Ascending aorta (tissue), 2 donors: ENCODE measurements at regions not wholly inside any gene's neighbourhood (a gene's known extent, or its start where the extent isn't known, plus 50 kb on each side); places are given as distances from the start of the nearest gene placed in this dataset.

Experiments used
- DNase-seq, 2 donors: peaks; one replicate each; pipeline ENCODE4 v3.0.0-alpha.2; 2019; ENCODE audit warnings: low spot score in 2 of 2
- H3K27ac ChIP-seq, 2 donors: fragments of 200-600 bp; sonication (generic); one replicate each; pipeline ENCODE4 v1.5.1; 2016 to 2017; ENCODE audit warnings: mild to moderate bottlenecking in 1 of 2
- H3K27me3 ChIP-seq: fragments of 200-600 bp; sonication (generic); one replicate; pipeline ENCODE4 v1.5.1; 2017
- H3K36me3 ChIP-seq, 2 donors: fragments of 200-600 bp; sonication (generic); one replicate each; pipeline ENCODE4 v1.5.1; 2016
- H3K4me1 ChIP-seq, 2 donors: fragments of 200-600 bp; sonication (generic); one replicate each; pipeline ENCODE4 v1.5.1; 2016 to 2017; ENCODE audit warnings: mild to moderate bottlenecking in 1 of 2
- H3K4me3 ChIP-seq, 2 donors: fragments of 200-600 bp; sonication (generic); one replicate each; pipeline ENCODE4 v1.5.1; 2016 to 2017; ENCODE audit warnings: mild to moderate bottlenecking in 1 of 2
- H3K9me3 ChIP-seq, 2 donors: fragments of 200-600 bp; sonication (generic); one replicate each; pipeline ENCODE4 v1.5.1; 2016
- intact Hi-C: fragments of 100-400 bp; cut with DNase I; formaldehyde crosslinking; loops from one replicate; pipeline ENCODE4 v1.15.1; 2023
- TF ChIP-seq, protein P1 (sequence below), 3 experiments: fragments of 200-600 bp in 2 of 3; fragments of 450-650 bp in 1 of 3; sonication (generic) in 2 of 3; IDR thresholded peaks; one replicate each; pipeline ENCODE4 v1.5.1; 2016 to 2019; ENCODE audit warnings: antibody characterized with exemption in 3 of 3, mild to moderate bottlenecking in 1 of 3, moderate library complexity in 1 of 3

GRCh38 chr17:55622547-55622946, 100.1 kb downstream of the TMEM100 start:
- Histone ChIP-seq H3K4me3 (no peak overlapping the region), H3K9me3 (no peaks in the 10 kb centered on the region), H3K4me1 (no peaks in the 10 kb centered on the region), H3K27me3 (no peaks in the 10 kb centered on the region), H3K27ac (no peak overlapping the region), H3K36me3 (no peaks in the 10 kb centered on the region)
- DNase-seq = no peak
- intact Hi-C loops = no loop called here
- TF ChIP-seq, protein P1, sequence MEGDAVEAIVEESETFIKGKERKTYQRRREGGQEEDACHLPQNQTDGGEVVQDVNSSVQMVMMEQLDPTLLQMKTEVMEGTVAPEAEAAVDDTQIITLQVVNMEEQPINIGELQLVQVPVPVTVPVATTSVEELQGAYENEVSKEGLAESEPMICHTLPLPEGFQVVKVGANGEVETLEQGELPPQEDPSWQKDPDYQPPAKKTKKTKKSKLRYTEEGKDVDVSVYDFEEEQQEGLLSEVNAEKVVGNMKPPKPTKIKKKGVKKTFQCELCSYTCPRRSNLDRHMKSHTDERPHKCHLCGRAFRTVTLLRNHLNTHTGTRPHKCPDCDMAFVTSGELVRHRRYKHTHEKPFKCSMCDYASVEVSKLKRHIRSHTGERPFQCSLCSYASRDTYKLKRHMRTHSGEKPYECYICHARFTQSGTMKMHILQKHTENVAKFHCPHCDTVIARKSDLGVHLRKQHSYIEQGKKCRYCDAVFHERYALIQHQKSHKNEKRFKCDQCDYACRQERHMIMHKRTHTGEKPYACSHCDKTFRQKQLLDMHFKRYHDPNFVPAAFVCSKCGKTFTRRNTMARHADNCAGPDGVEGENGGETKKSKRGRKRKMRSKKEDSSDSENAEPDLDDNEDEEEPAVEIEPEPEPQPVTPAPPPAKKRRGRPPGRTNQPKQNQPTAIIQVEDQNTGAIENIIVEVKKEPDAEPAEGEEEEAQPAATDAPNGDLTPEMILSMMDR (IDR thresholded peaks at IDR 0.05) = no peak

GRCh38 chr17:55620945-55621344, 101.7 kb downstream of the TMEM100 start:
- no peaks in the 10 kb centered on the region for H3K36me3 ChIP-seq
- no peaks in the 10 kb centered on the region for H3K27me3 ChIP-seq
- H3K4me1 ChIP-seq = no peaks in the 10 kb centered on the region
- H3K9me3 ChIP-seq = no peaks in the 10 kb centered on the region
- no peak overlapping the region for H3K4me3 ChIP-seq
- TF ChIP-seq, protein P1 (IDR thresholded peaks at IDR 0.05) = no peak
- intact Hi-C loops = no loop called here
- H3K27ac ChIP-seq = no peak overlapping the region
- no peak for DNase-seq

DNA sequence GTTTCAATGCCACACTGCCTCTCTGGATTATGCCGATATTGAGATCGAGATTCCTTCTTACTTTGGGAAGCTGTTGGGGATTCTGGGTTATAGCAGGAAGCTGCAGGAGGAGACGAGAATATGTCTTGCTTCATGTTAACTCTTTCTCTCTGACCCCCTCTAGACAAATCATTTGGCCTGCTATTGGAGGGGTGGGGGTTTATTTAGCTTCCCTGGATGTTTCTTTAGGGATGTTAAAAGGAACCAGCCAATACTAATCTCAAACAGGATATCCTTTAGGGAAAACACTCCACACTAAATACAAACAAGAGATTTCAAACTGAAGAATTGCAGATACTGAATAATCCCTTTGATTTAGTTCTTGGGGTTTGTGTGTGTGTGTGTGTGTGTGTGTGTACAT, 102.6 kb downstream of the TMEM100 start:
- Histone ChIP-seq H3K36me3 (no peaks in the 10 kb centered on the region), H3K4me1 (no peaks in the 10 kb centered on the region), H3K4me3 (no peak overlapping the region), H3K9me3 (no peaks in the 10 kb centered on the region), H3K27me3 (no peaks in the 10 kb centered on the region), H3K27ac (no peak overlapping the region)
- no peak for DNase-seq
- TF ChIP-seq, protein P1 (IDR thresholded peaks at IDR 0.05) = no peak
- intact Hi-C loops = no loop called here

DNA sequence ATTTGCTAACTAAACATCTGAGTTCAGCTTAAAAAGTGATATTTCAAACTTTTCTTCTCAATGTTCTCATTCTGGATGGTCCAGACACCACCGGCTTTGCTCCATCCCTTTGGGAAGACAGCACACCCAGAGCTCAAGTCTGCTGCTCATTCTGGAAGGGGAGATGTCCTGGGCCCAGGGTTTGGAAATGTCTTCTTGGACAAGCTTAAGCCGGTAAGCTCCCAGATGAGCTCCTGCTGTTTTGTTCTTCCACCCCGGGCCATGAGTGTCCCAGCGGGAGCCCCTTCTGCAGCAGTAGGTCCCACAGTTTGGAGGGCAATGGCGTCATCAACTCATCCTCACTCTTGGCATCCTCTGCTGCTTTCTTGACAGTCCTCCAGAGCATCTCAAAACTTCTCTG, 105.2 kb downstream of the TMEM100 start:
- H3K36me3 ChIP-seq = no peaks in the 10 kb centered on the region
- H3K27me3 ChIP-seq = no peaks in the 10 kb centered on the region
- no peaks in the 10 kb centered on the region for H3K4me1 ChIP-seq
- H3K27ac ChIP-seq = no peak overlapping the region
- no peak overlapping the region for H3K4me3 ChIP-seq
- intact Hi-C loops = no loop called here
- TF ChIP-seq, protein P1 (IDR thresholded peaks at IDR 0.05) = no peak
- no peaks in the 10 kb centered on the region for H3K9me3 ChIP-seq
- no peak for DNase-seq

- Histone ChIP-seq H3K27me3 (no peaks in the 10 kb centered on the region), H3K36me3 (no peaks in the 10 kb centered on the region), H3K9me3 (no peaks in the 10 kb centered on the region), H3K27ac (no peak overlapping the region), H3K4me3 (no peak overlapping the region), H3K4me1 (no peaks in the 10 kb centered on the region)
- no peak for DNase-seq
- intact Hi-C loops = no loop called here
- TF ChIP-seq, protein P1 (IDR thresholded peaks at IDR 0.05) = no peak
Observed at GRCh38 chr17:55614061-55614460, 102.8 kb upstream of the SMIM36 start.

DNA sequence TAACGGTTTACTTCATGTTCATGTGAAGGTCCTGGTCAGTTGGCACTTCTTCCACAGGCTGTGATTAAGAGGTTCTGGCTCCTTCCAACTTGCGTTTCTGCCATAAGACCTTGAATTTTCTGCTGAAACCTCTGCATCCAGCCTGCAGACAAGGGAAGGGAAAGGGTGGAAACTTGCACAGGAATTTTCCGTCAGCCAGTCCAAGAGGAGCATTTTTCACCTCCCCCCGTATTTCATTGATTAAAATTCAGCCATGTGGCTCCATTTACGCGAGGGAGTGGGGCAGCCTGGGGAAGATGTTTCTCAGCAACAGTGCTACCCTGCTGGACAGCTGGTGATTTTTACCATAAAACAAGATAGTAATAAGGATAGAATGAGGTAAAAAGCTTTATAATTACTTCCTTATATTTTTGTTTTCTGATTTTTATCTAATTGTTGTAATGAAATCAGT, 101.5 kb upstream of the SMIM36 start:
- intact Hi-C loops = no loop called here
- no peaks in the 10 kb centered on the region for H3K9me3 ChIP-seq
- H3K4me1 ChIP-seq = no peaks in the 10 kb centered on the region
- TF ChIP-seq, protein P1 (IDR thresholded peaks at IDR 0.05) = no peak
- H3K4me3 ChIP-seq = no peak overlapping the region
- DNase-seq = no peak
- no peak overlapping the region for H3K27ac ChIP-seq
- H3K36me3 ChIP-seq = no peaks in the 10 kb centered on the region
- no peaks in the 10 kb centered on the region for H3K27me3 ChIP-seq
